DND-41 (cell line): ENCODE measurements at regions not wholly inside any gene's neighbourhood (a gene's known extent, or its start where the extent isn't known, plus 50 kb on each side); places are given as distances from the start of the nearest gene placed in this dataset.

Experiments used
- ATAC-seq: fragments of 200-7000 bp; cut with Tn5 transposase; 3 replicates; pipeline ENCODE4 v1.9.1; 2021; ENCODE audit warnings: low read depth; ENCODE audit not compliant: insufficient read depth
- DNase-seq: peaks from one replicate; pipeline ENCODE4 v3.0.0-alpha.2; 2020
- H2AFZ ChIP-seq: 2 replicates; pipeline ENCODE4 v1.6.0; 2012; ENCODE audit warnings: low read depth, low read length
- H3K27ac ChIP-seq: 2 replicates; pipeline ENCODE4 v1.5.1; 2012; ENCODE audit warnings: low read length, inconsistent platforms
- H3K27me3 ChIP-seq: fragments of 200-600 bp; sonication (generic); 2 replicates; pipeline ENCODE4 v1.6.0; 2012; ENCODE audit warnings: low read length, mild to moderate bottlenecking, inconsistent platforms; ENCODE audit not compliant: insufficient read depth, poor library complexity
- H3K36me3 ChIP-seq: 2 replicates; pipeline ENCODE4 v1.5.1; 2012; ENCODE audit warnings: low read length, inconsistent platforms; ENCODE audit not compliant: insufficient read depth
- H3K4me1 ChIP-seq: 2 replicates; pipeline ENCODE4 v1.5.1; 2012; ENCODE audit warnings: mild to moderate bottlenecking, low read length; ENCODE audit not compliant: insufficient read depth
- H3K4me2 ChIP-seq: 2 replicates; pipeline ENCODE4 v1.6.0; 2012; ENCODE audit warnings: mild to moderate bottlenecking, moderate library complexity, low read length, inconsistent platforms; ENCODE audit not compliant: insufficient read depth
- H3K4me3 ChIP-seq, 2 experiments: fragments of 200-600 bp in 1 of 2; shearing (Covaris generic) in 1 of 2; 2 replicates each; pipeline ENCODE4 v1.5.1; 2012 to 2016; ENCODE audit warnings: inconsistent platforms in 2 of 2, low read length in 2 of 2, mild to moderate bottlenecking in 2 of 2, low read depth in 1 of 2, moderate library complexity in 1 of 2
- H3K79me2 ChIP-seq: 2 replicates; pipeline ENCODE4 v1.6.0; 2012; ENCODE audit warnings: low read length, inconsistent platforms; ENCODE audit not compliant: insufficient read depth
- H3K9ac ChIP-seq: 2 replicates; pipeline ENCODE4 v1.6.0; 2012; ENCODE audit warnings: low read depth, mild to moderate bottlenecking, inconsistent platforms, low read length, moderate library complexity
- H3K9me3 ChIP-seq: 2 replicates; pipeline ENCODE4 v1.5.1; 2012; ENCODE audit warnings: low read length, moderate library complexity, mild to moderate bottlenecking, inconsistent platforms; ENCODE audit not compliant: insufficient read depth, severe bottlenecking
- H4K20me1 ChIP-seq: 2 replicates; pipeline ENCODE4 v1.6.0; 2012; ENCODE audit warnings: low read length; ENCODE audit not compliant: insufficient read depth
- EZH2 ChIP-seq: IDR thresholded peaks from 3 replicates; pipeline ENCODE4 v1.6.1; 2012; ENCODE audit warnings: borderline replicate concordance, low read depth, mild to moderate bottlenecking, moderate library complexity, low read length, inconsistent platforms; ENCODE audit not compliant: severe bottlenecking
- TF ChIP-seq, protein P1 (sequence below): IDR thresholded peaks from 2 replicates; pipeline ENCODE4 v1.5.1; 2012; ENCODE audit warnings: borderline replicate concordance, low read length, moderate library complexity, mild to moderate bottlenecking; ENCODE audit not compliant: poor library complexity, severe bottlenecking; ENCODE audit errors: extremely low read depth

DNA sequence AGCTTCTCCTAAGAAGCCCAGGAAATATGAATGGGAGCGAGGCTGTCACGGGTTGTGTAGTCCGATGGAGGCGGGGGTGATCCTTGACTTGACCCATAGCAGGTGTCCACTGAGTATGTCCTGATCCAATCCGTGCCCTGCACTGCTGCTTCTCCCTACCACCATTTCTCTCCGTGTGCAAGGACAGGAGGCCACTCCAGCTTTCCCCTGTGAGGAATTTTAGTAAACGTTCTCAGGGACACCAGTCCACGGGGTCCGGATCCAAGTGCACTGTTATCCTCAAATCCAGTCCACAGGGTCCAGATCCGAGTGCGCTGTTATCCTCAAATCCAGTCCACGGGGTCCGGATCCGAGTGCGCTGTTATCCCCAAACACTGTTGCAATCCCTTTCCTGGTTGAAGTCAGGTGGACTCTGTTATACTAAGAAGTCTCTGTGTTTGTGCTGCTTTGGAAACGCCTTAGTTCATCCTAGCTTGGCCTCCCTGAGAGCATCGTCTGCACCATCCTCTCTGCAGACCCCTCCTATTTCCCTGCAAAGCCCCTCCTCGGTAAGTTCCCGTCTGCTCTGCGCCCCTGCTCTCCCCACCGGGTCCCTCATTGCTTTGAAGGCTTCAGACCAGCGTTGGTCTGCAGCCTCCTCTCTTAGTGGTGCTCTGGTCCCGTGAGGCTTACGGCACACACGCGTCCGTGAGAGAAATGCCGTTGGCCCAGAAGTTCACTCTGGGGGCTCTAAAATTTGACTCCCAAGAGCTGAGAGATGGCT is 303.5 kb downstream of the TEX29 start:
- H4K20me1 ChIP-seq, result no peaks in the 10 kb centered on the region
- no peaks in the 10 kb centered on the region for H3K79me2 ChIP-seq
- H3K27ac ChIP-seq, result no peak overlapping the region
- no peak for DNase-seq
- no peak for TF ChIP-seq EZH2
- TF ChIP-seq, protein P1, sequence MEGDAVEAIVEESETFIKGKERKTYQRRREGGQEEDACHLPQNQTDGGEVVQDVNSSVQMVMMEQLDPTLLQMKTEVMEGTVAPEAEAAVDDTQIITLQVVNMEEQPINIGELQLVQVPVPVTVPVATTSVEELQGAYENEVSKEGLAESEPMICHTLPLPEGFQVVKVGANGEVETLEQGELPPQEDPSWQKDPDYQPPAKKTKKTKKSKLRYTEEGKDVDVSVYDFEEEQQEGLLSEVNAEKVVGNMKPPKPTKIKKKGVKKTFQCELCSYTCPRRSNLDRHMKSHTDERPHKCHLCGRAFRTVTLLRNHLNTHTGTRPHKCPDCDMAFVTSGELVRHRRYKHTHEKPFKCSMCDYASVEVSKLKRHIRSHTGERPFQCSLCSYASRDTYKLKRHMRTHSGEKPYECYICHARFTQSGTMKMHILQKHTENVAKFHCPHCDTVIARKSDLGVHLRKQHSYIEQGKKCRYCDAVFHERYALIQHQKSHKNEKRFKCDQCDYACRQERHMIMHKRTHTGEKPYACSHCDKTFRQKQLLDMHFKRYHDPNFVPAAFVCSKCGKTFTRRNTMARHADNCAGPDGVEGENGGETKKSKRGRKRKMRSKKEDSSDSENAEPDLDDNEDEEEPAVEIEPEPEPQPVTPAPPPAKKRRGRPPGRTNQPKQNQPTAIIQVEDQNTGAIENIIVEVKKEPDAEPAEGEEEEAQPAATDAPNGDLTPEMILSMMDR, result no peak
- no peaks in the 10 kb centered on the region for H3K4me1 ChIP-seq
- peaks cover 13% of the 10 kb centered on the region for H3K27me3 ChIP-seq
- H3K4me2 ChIP-seq, result no peak overlapping the region
- no peaks in the 10 kb centered on the region for H3K9me3 ChIP-seq
- ATAC-seq, result no peak
- H3K9ac ChIP-seq, result no peak overlapping the region
- H3K36me3 ChIP-seq, result no peaks in the 10 kb centered on the region
- no peak overlapping the region for H3K4me3 ChIP-seq
- no peak overlapping the region for H2AFZ ChIP-seq

- Histone ChIP-seq H3K27me3 (peaks cover 12% of the 10 kb centered on the region), H3K79me2 (no peaks in the 10 kb centered on the region), H4K20me1 (no peaks in the 10 kb centered on the region), H2AFZ (no peak overlapping the region), H3K4me2 (no peak overlapping the region), H3K36me3 (no peaks in the 10 kb centered on the region), H3K9me3 (no peaks in the 10 kb centered on the region), H3K9ac (no peak overlapping the region), H3K4me1 (no peaks in the 10 kb centered on the region), H3K4me3 (no peak overlapping the region), H3K27ac (no peak overlapping the region)
- DNase-seq (no peak), ATAC-seq (no peak)
- TF ChIP-seq, protein P1, result no peak
- no peak for TF ChIP-seq EZH2
Measured at GRCh38 chr13:111625526-111626315, 305.3 kb downstream of the TEX29 start.

DNA sequence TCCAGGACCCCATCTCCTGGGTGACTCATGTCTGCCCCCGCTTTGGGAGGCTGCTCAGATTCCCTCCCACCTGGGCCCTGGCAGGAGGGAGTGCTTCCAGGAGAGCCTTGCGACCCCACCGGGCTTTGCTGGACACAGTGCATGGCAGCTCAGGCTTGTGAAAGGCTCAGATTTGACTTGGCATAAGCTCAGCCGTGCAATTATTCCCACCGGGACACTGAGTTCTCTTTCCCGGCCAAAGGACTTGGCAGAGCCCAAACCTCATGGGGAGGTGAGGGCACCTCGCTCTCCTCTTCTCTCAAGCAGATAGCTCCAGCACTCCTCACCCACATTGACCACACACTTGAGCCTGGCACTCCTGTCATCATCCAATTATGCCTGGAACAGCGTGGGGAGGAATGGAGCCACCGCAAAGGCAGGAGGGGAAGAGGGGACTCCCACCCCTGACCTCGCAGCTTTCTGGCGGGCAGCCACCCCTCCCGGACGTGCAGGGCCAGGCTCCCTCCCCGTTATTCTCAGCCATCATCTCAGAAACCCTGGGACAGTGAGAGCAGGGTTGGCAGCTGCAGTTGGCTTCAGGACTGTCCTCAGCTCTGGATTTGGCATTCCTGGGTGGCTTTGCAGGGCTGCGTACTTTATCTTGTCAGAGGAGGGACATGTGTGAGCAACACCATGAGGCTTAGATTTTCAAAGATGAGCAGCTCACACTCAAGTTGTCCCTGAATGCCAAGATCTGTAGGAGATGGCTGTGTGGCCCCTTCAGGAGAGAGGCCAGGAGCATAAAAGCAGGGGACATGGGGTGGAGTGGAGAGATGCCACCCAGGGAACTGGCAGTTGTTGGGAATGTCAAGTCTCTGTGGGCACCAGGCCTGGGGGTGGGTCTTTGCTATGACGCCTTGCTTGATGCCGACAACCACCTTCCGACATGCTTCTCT is 306.2 kb downstream of the TEX29 start:
- no peak overlapping the region for H2AFZ ChIP-seq
- no peak overlapping the region for H3K27ac ChIP-seq
- no peaks in the 10 kb centered on the region for H3K9me3 ChIP-seq
- H3K9ac ChIP-seq, result no peak overlapping the region
- H3K79me2 ChIP-seq, result no peaks in the 10 kb centered on the region
- no peak for ATAC-seq
- H3K27me3 ChIP-seq, result peaks cover 12% of the 10 kb centered on the region
- no peak for DNase-seq
- no peaks in the 10 kb centered on the region for H4K20me1 ChIP-seq
- TF ChIP-seq, protein P1, result no peak
- no peak overlapping the region for H3K4me2 ChIP-seq
- H3K4me3 ChIP-seq, result no peak overlapping the region
- no peaks in the 10 kb centered on the region for H3K36me3 ChIP-seq
- no peaks in the 10 kb centered on the region for H3K4me1 ChIP-seq
